ENCODE measurements at regions not wholly inside any gene's neighbourhood (a gene's known extent, or its start where the extent isn't known, plus 50 kb on each side); places are given as distances from the start of the nearest gene placed in this dataset.
"Not testable (repeated sequence)": the region's sequence is repeated elsewhere in the genome, so short reads cannot be mapped to it uniquely, and the experiment has no call there.

DNA sequence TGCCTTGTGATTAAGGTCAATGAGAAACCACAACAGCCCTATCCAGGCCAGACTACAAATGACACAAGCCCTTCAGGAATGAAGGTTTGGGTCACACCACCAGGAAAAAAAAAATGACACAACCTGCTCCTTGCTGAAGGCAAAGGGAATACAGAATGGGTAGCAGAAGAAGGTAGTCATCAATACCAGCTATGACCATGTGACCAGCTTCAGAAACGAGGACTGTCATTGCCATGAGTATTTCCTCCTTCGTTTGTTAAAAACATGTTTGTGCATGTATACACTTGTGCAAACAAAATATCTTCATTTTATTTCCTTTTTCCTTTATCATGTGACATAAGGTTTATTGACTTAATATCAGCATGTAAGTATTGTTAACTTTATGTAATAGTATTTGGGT, 226.6 kb downstream of the CDH19 start:
- BruUV-seq (replicated peaks), result no TSS peak
- Histone ChIP-seq H3K79me2 (ENCODE audit: insufficient read depth, low read length) (no peaks in the 10 kb centered on the region), H3K9me3 (ENCODE audit: low read length) (peaks cover 10% of the 10 kb centered on the region), H3K4me2 (ENCODE audit: low read depth, low read length) (no peak overlapping the region), H2AFZ (ENCODE audit: low read length) (no peak overlapping the region), H3K9ac (ENCODE audit: insufficient read depth, low read depth, low read length) (no peak overlapping the region), H3K27me3 (ENCODE audit: control insufficient read depth in 1 of 2, insufficient read depth in 2 of 2, low read length in 2 of 2) (no peaks in the 10 kb centered on the region), H3K4me3 (replicated peaks in 1 of 3; ENCODE audit: insufficient read depth in 1 of 3, low read depth in 2 of 3, low read length in 3 of 3) (no peak overlapping the region), H3K36me3 (replicated peaks in 1 of 2; ENCODE audit: control insufficient read depth in 1 of 2, insufficient read depth in 2 of 2, low read length in 2 of 2) (no peaks in the 10 kb centered on the region), H3K27ac (ENCODE audit: extremely low read length, insufficient read depth, low read length) (no peak overlapping the region), H3K4me1 (ENCODE audit: insufficient read depth, low read length) (no peaks in the 10 kb centered on the region), H4K20me1 (ENCODE audit: insufficient read depth, low read length) (no peaks in the 10 kb centered on the region)
- no peak for TF ChIP-seq HNF4G (IDR thresholded peaks at IDR 0.05; ENCODE audit: borderline replicate concordance, low read depth, low read length)
- no peak for TF ChIP-seq HNF4G (CRISPR knock-in tag; IDR thresholded peaks at IDR 0.05; ENCODE audit: borderline replicate concordance, low read depth)
- no peak for TF ChIP-seq CBX5 (CRISPR knock-in tag; IDR thresholded peaks at IDR 0.05; ENCODE audit: borderline replicate concordance)
- TF ChIP-seq, protein P1, sequence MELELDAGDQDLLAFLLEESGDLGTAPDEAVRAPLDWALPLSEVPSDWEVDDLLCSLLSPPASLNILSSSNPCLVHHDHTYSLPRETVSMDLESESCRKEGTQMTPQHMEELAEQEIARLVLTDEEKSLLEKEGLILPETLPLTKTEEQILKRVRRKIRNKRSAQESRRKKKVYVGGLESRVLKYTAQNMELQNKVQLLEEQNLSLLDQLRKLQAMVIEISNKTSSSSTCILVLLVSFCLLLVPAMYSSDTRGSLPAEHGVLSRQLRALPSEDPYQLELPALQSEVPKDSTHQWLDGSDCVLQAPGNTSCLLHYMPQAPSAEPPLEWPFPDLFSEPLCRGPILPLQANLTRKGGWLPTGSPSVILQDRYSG (CRISPR knock-in tag; IDR thresholded peaks at IDR 0.05), result no peak
- no peak for TF ChIP-seq DNMT3B (CRISPR knock-in tag; conservative IDR thresholded peaks at IDR 0.05)
- no peak for TF ChIP-seq SPEN (CRISPR knock-in tag; IDR thresholded peaks at IDR 0.05; ENCODE audit: low read depth)
- TF ChIP-seq, protein P2, sequence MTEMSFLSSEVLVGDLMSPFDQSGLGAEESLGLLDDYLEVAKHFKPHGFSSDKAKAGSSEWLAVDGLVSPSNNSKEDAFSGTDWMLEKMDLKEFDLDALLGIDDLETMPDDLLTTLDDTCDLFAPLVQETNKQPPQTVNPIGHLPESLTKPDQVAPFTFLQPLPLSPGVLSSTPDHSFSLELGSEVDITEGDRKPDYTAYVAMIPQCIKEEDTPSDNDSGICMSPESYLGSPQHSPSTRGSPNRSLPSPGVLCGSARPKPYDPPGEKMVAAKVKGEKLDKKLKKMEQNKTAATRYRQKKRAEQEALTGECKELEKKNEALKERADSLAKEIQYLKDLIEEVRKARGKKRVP (CRISPR knock-in tag; IDR thresholded peaks at IDR 0.05), result no peak
- FAIRE-seq (no peak), DNase-seq (ENCODE audit: low spot score) (no peak), ATAC-seq (no peak)
- WGBS (ENCODE audit: low lambda C conversion rate), result 0% methylated on average over 2 of the region's 2 CpGs
- POLR2A ChIA-PET, result no interaction called here
- in situ Hi-C loops (cut with HindIII; ENCODE audit: extremely low pct_ligation_motif_present, low pct_unique_long_range_greater_than_20kb), result no loop called here
- CTCF ChIA-PET (ENCODE audit: low intra/inter-chr PET ratio, low total read pairs), result no interaction called here
- intact Hi-C loops (cut with micrococcal nuclease; ENCODE audit: unreplicated experiment), result no loop called here

DNA sequence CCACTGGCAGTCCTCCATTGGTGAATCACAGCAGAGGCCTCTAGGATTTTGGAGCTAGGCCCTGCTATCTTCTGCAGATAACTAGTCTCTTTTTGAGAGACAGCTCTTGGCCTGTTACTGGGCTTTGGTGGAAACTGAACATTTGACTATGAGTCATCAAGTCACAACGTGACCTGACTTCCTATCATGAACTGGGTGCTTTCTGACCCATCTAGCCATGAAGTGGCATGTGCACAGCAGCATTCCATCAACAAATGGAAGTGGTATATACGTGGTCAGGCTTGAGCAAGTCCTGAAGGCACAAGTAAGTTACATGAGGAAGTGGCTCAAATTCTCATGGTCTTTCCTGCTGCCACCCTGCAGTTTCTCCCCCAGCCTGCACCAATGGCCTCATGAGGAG, 228.5 kb downstream of the CDH19 start:
- in situ Hi-C loops (cut with HindIII; ENCODE audit: extremely low pct_ligation_motif_present, low pct_unique_long_range_greater_than_20kb); H3K27me3 ChIP-seq (ENCODE audit: control insufficient read depth in 1 of 2, insufficient read depth in 2 of 2, low read length in 2 of 2); H4K20me1 ChIP-seq (ENCODE audit: insufficient read depth, low read length); H3K27ac ChIP-seq (ENCODE audit: extremely low read length, insufficient read depth, low read length); H3K79me2 ChIP-seq (ENCODE audit: insufficient read depth, low read length); H3K9me3 ChIP-seq (ENCODE audit: low read length); intact Hi-C loops (cut with micrococcal nuclease; ENCODE audit: unreplicated experiment); H3K36me3 ChIP-seq (replicated peaks in 1 of 2; ENCODE audit: control insufficient read depth in 1 of 2, insufficient read depth in 2 of 2, low read length in 2 of 2); FAIRE-seq; DNase-seq (ENCODE audit: low spot score); H2AFZ ChIP-seq (ENCODE audit: low read length); H3K9ac ChIP-seq (ENCODE audit: insufficient read depth, low read depth, low read length); POLR2A ChIA-PET; ATAC-seq; H3K4me3 ChIP-seq (replicated peaks in 1 of 3; ENCODE audit: insufficient read depth in 1 of 3, low read depth in 2 of 3, low read length in 3 of 3); BruUV-seq (replicated peaks); H3K4me2 ChIP-seq (ENCODE audit: low read depth, low read length); CTCF ChIA-PET (ENCODE audit: low intra/inter-chr PET ratio, low total read pairs); H3K4me1 ChIP-seq (ENCODE audit: insufficient read depth, low read length): not testable (repeated sequence)
- 0% methylated on average over 2 of the region's 2 CpGs for WGBS (ENCODE audit: low lambda C conversion rate)
